Dendritic cell treated with granulocyte-macrophage colony-stimulating factor and Interleukin-4, amounts not matched to agents 40 ng/mL and 50 ng/mL, for 4 days (primary cell): ENCODE measurements at regions not wholly inside any gene's neighbourhood (a gene's known extent, or its start where the extent isn't known, plus 50 kb on each side); places are given as distances from the start of the nearest gene placed in this dataset.

Experiments
- H3K27ac Mint-ChIP-seq: one replicate; pipeline ENCODE4 v1.8.0; 2022; ENCODE audit warnings: mild to moderate bottlenecking, mixed read lengths
- H3K27me3 Mint-ChIP-seq: one replicate; pipeline ENCODE4 v1.8.0; 2022; ENCODE audit warnings: mild to moderate bottlenecking, mixed read lengths
- H3K36me3 Mint-ChIP-seq: one replicate; pipeline ENCODE4 v1.8.0; 2022; ENCODE audit warnings: low read depth, mixed read lengths
- H3K4me1 Mint-ChIP-seq: one replicate; pipeline ENCODE4 v1.8.0; 2022; ENCODE audit warnings: low read depth, mixed read lengths
- H3K4me3 Mint-ChIP-seq: one replicate; pipeline ENCODE4 v1.8.0; 2022; ENCODE audit warnings: mild to moderate bottlenecking, moderate library complexity, mixed read lengths
- H3K9me3 Mint-ChIP-seq: one replicate; pipeline ENCODE4 v1.8.0; 2022; ENCODE audit warnings: mixed read lengths
- intact Hi-C: fragments of 100-400 bp; cut with micrococcal nuclease; formaldehyde crosslinking; loops from one replicate; pipeline ENCODE4 v1.15.0; 2022

GRCh38 chr12:130245251-130245650 lies 83.0 kb downstream of the FZD10 start:
- Mint-ChIP-seq H3K27me3 (no peaks in the 10 kb centered on the region), H3K4me1 (no peaks in the 10 kb centered on the region), H3K27ac (no peak overlapping the region), H3K9me3 (peaks cover 9% of the 10 kb centered on the region), H3K4me3 (no peak overlapping the region), H3K36me3 (no peaks in the 10 kb centered on the region)
- intact Hi-C loops = no loop called here

- no peak overlapping the region for H3K4me3 Mint-ChIP-seq
These were observed 84.3 kb downstream of the FZD10 start for GRCh38 chr12:130246560-130246959.

GRCh38 chr12:130247634-130248237 lies 85.5 kb downstream of the FZD10 start:
- no peaks in the 10 kb centered on the region for H3K27me3 Mint-ChIP-seq
- no peaks in the 10 kb centered on the region for H3K4me1 Mint-ChIP-seq
- H3K36me3 Mint-ChIP-seq = no peaks in the 10 kb centered on the region
- H3K4me3 Mint-ChIP-seq = no peak overlapping the region
- no peak overlapping the region for H3K27ac Mint-ChIP-seq
- intact Hi-C loops = no loop called here
- peaks cover 9% of the 10 kb centered on the region for H3K9me3 Mint-ChIP-seq

More at GRCh38 chr12:130246560-130246959, 84.3 kb downstream of the FZD10 start:
- intact Hi-C loops = no loop called here
- Mint-ChIP-seq H3K4me1 (no peaks in the 10 kb centered on the region), H3K27ac (no peak overlapping the region), H3K9me3 (peaks cover 9% of the 10 kb centered on the region), H3K27me3 (no peaks in the 10 kb centered on the region), H3K36me3 (no peaks in the 10 kb centered on the region)

- Mint-ChIP-seq H3K27me3 (no peaks in the 10 kb centered on the region), H3K9me3 (peaks cover 9% of the 10 kb centered on the region), H3K36me3 (no peaks in the 10 kb centered on the region), H3K4me1 (no peaks in the 10 kb centered on the region), H3K27ac (no peak overlapping the region), H3K4me3 (no peak overlapping the region)
- intact Hi-C loops = no loop called here
These were observed 87.1 kb downstream of the FZD10 start for GRCh38 chr12:130249376-130249775.

- Mint-ChIP-seq H3K27ac (no peak overlapping the region), H3K9me3 (peaks cover 9% of the 10 kb centered on the region), H3K4me1 (no peaks in the 10 kb centered on the region), H3K36me3 (no peaks in the 10 kb centered on the region), H3K4me3 (no peak overlapping the region), H3K27me3 (no peaks in the 10 kb centered on the region)
- intact Hi-C loops = no loop called here
These were observed 86.4 kb upstream of the PIWIL1 start for GRCh38 chr12:130251236-130251780.

- no peaks in the 10 kb centered on the region for H3K27me3 Mint-ChIP-seq
- no peaks in the 10 kb centered on the region for H3K9me3 Mint-ChIP-seq
- H3K36me3 Mint-ChIP-seq = no peaks in the 10 kb centered on the region
- no peak overlapping the region for H3K4me3 Mint-ChIP-seq
- H3K27ac Mint-ChIP-seq = no peak overlapping the region
- intact Hi-C loops = no loop called here
- no peaks in the 10 kb centered on the region for H3K4me1 Mint-ChIP-seq
These were observed 83.8 kb upstream of the PIWIL1 start for GRCh38 chr12:130253866-130254265.

- Mint-ChIP-seq H3K27ac (no peak overlapping the region), H3K4me3 (no peak overlapping the region), H3K4me1 (no peaks in the 10 kb centered on the region), H3K27me3 (no peaks in the 10 kb centered on the region), H3K36me3 (no peaks in the 10 kb centered on the region), H3K9me3 (no peaks in the 10 kb centered on the region)
- intact Hi-C loops = no loop called here
These were observed 83.0 kb upstream of the PIWIL1 start for GRCh38 chr12:130254461-130255276.

GRCh38 chr12:130258863-130259262 lies 78.8 kb upstream of the PIWIL1 start:
- no peaks in the 10 kb centered on the region for H3K9me3 Mint-ChIP-seq
- no peak overlapping the region for H3K4me3 Mint-ChIP-seq
- no peaks in the 10 kb centered on the region for H3K27me3 Mint-ChIP-seq
- no peaks in the 10 kb centered on the region for H3K36me3 Mint-ChIP-seq
- intact Hi-C loops = no loop called here
- no peak overlapping the region for H3K27ac Mint-ChIP-seq
- H3K4me1 Mint-ChIP-seq = no peaks in the 10 kb centered on the region

GRCh38 chr12:130263025-130263424 lies 74.7 kb upstream of the PIWIL1 start:
- H3K4me3 Mint-ChIP-seq = no peak overlapping the region
- H3K9me3 Mint-ChIP-seq = no peaks in the 10 kb centered on the region
- H3K36me3 Mint-ChIP-seq = no peaks in the 10 kb centered on the region
- H3K27ac Mint-ChIP-seq = no peak overlapping the region
- H3K27me3 Mint-ChIP-seq = no peaks in the 10 kb centered on the region
- intact Hi-C loops = no loop called here
- H3K4me1 Mint-ChIP-seq = no peaks in the 10 kb centered on the region

- H3K4me3 Mint-ChIP-seq = no peak overlapping the region
- no peaks in the 10 kb centered on the region for H3K9me3 Mint-ChIP-seq
- no peaks in the 10 kb centered on the region for H3K27me3 Mint-ChIP-seq
- intact Hi-C loops = no loop called here
- no peaks in the 10 kb centered on the region for H3K36me3 Mint-ChIP-seq
- H3K27ac Mint-ChIP-seq = no peak overlapping the region
- no peaks in the 10 kb centered on the region for H3K4me1 Mint-ChIP-seq
These were observed 73.7 kb upstream of the PIWIL1 start for GRCh38 chr12:130263996-130264395.

- Mint-ChIP-seq H3K9me3 (no peaks in the 10 kb centered on the region), H3K36me3 (no peaks in the 10 kb centered on the region), H3K4me3 (no peak overlapping the region), H3K27ac (no peak overlapping the region), H3K4me1 (no peaks in the 10 kb centered on the region), H3K27me3 (peaks cover 2% of the 10 kb centered on the region)
- intact Hi-C loops = no loop called here
These were observed 70.9 kb upstream of the PIWIL1 start for GRCh38 chr12:130266751-130267150.

GRCh38 chr12:130280231-130280630 lies 57.5 kb upstream of the PIWIL1 start:
- no peaks in the 10 kb centered on the region for H3K27me3 Mint-ChIP-seq
- no peaks in the 10 kb centered on the region for H3K9me3 Mint-ChIP-seq
- H3K27ac Mint-ChIP-seq = no peak overlapping the region
- no peaks in the 10 kb centered on the region for H3K36me3 Mint-ChIP-seq
- H3K4me1 Mint-ChIP-seq = no peaks in the 10 kb centered on the region
- intact Hi-C loops = loop anchor here (2.0 kb wide), 1 partner anchor 55 kb away; no protein-coding TSS in a partner anchor
- no peak overlapping the region for H3K4me3 Mint-ChIP-seq

- Mint-ChIP-seq H3K9me3 (no peaks in the 10 kb centered on the region), H3K27ac (no peak overlapping the region), H3K4me1 (no peaks in the 10 kb centered on the region), H3K36me3 (no peaks in the 10 kb centered on the region), H3K27me3 (no peaks in the 10 kb centered on the region), H3K4me3 (no peak overlapping the region)
- intact Hi-C loops = loop anchor here (2.0 kb wide), 1 partner anchor 54 kb away; no protein-coding TSS in a partner anchor
These were observed 56.9 kb upstream of the PIWIL1 start for GRCh38 chr12:130280742-130281141.

- H3K27ac Mint-ChIP-seq = no peak overlapping the region
- intact Hi-C loops = loop anchor here (2.0 kb wide), 1 partner anchor 54 kb away; no protein-coding TSS in a partner anchor
These were observed 56.4 kb upstream of the PIWIL1 start for GRCh38 chr12:130281153-130281799.

More at GRCh38 chr12:130281153-130281799, 56.4 kb upstream of the PIWIL1 start:
- peak overlapping the region; percentile 50 for H3K4me3 Mint-ChIP-seq
- H3K36me3 Mint-ChIP-seq = no peaks in the 10 kb centered on the region
- H3K9me3 Mint-ChIP-seq = no peaks in the 10 kb centered on the region
- H3K27me3 Mint-ChIP-seq = no peaks in the 10 kb centered on the region
- H3K4me1 Mint-ChIP-seq = no peaks in the 10 kb centered on the region
